ENCODE measurements at regions not wholly inside any gene's neighbourhood (a gene's known extent, or its start where the extent isn't known, plus 50 kb on each side); places are given as distances from the start of the nearest gene placed in this dataset.
A peak's percentile ranks its signal among the peaks of the same experiment; 100 is the strongest.

GRCh38 chr1:219304227-219305226 lies 130.8 kb downstream of the LYPLAL1 start:
- DNase-seq: peak; percentile 94
- H3K4me3 ChIP-seq: no peak overlapping the region

GRCh38 chr1:219302697-219303096 lies 129.0 kb downstream of the LYPLAL1 start:
- Histone ChIP-seq H3K9me3 (peaks cover 6% of the 10 kb centered on the region; the same call in 1 of the 2 replicates), H3K36me3 (0 out of 2 replicates have a peak, but pooled peaks cover 5% of the 10 kb centered on the region), H3K27me3 (no peaks in the 10 kb centered on the region), H3K4me3 (no peak overlapping the region)
- no peak for DNase-seq

More at GRCh38 chr1:219304227-219305226, 130.8 kb downstream of the LYPLAL1 start:
- Histone ChIP-seq H3K27me3 (no peaks in the 10 kb centered on the region), H3K36me3 (0 out of 2 replicates have a peak, but pooled peaks cover 5% of the 10 kb centered on the region), H3K9me3 (peaks cover 7% of the 10 kb centered on the region)

DNA sequence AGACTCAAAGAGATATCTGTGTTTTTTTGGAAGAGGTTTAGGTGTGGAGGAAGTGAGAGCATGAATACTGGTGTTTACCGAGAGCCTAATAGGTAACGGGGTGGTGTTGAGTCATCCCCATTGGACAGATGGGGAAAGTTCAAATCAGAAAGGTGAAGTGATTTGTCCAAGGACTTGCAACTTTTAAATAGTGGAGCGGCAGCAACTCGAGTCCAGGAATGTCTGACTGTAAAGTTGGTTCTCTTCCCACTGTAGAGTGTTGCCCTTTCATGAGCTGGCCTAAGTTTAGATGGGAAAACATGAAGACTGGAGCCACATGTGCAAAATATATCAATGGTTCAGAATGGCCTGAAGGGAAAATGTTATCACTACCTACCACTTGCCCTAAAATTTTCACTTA lies 125.7 kb downstream of the LYPLAL1 start:
- Histone ChIP-seq H3K27me3 (no peaks in the 10 kb centered on the region), H3K36me3 (no peaks in the 10 kb centered on the region), H3K4me3 (no peak overlapping the region), H3K9me3 (no peaks in the 10 kb centered on the region)
- DNase-seq: peak; percentile 42

GRCh38 chr1:219298571-219299148 lies 125.0 kb downstream of the LYPLAL1 start:
- peak; percentile 63 for DNase-seq
- Histone ChIP-seq H3K27me3 (no peaks in the 10 kb centered on the region), H3K9me3 (no peaks in the 10 kb centered on the region), H3K36me3 (no peaks in the 10 kb centered on the region), H3K4me3 (no peak overlapping the region)

DNA sequence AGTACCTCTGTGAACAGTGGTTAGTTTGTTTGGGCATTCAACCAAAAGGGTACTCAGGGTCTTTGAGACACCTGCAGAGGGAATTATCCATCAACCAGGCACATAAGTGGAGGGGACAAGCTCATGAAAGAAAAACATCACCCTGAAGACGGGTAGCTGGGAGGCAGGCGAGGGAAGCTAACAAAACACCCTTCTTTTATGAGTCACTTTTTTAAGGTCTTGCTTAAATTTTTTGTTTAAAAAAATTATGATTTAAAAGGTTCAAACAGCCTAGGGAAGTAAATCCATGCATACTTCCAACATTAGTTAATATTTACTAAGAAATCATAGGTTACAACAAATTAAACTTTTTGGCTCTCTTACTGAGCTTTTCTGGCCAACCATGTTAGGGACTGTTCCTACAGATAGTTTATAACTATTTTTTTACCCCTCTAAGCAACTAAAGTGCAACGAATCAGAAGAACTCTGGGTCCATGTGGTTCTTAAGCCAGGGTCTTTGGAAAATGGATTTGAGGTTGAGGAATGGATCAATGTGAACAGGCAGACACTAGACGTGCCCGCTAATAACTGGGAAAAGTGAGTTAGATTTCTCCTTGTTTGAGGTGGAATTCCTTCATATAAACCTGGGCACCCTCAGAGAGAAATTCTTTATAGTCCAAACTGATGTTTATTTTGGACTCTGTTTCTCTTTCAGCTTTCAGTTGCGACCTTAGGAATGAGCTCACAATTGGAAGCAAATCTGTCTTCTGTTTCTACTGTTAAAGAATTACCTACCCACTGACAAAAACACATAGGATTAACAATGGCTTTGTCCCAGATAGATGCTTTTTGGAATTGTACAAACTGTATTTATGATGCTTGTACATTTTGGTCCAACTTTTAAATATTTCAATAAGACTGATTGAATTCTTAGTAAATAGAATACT lies 123.0 kb downstream of the LYPLAL1 start:
- Histone ChIP-seq H3K36me3 (no peaks in the 10 kb centered on the region), H3K9me3 (no peaks in the 10 kb centered on the region), H3K27me3 (no peaks in the 10 kb centered on the region), H3K4me3 (no peak overlapping the region)
- peak; percentile 47 for DNase-seq

GRCh38 chr1:219294251-219294650 lies 120.6 kb downstream of the LYPLAL1 start:
- H3K36me3 ChIP-seq: no peaks in the 10 kb centered on the region
- H3K27me3 ChIP-seq: no peaks in the 10 kb centered on the region
- DNase-seq: no peak
- no peak overlapping the region for H3K4me3 ChIP-seq
- H3K9me3 ChIP-seq: no peaks in the 10 kb centered on the region

GRCh38 chr1:219293410-219293809 lies 119.7 kb downstream of the LYPLAL1 start:
- no peaks in the 10 kb centered on the region for H3K27me3 ChIP-seq
- H3K9me3 ChIP-seq: no peaks in the 10 kb centered on the region
- no peak overlapping the region for H3K4me3 ChIP-seq
- no peak for DNase-seq
- no peaks in the 10 kb centered on the region for H3K36me3 ChIP-seq

DNA sequence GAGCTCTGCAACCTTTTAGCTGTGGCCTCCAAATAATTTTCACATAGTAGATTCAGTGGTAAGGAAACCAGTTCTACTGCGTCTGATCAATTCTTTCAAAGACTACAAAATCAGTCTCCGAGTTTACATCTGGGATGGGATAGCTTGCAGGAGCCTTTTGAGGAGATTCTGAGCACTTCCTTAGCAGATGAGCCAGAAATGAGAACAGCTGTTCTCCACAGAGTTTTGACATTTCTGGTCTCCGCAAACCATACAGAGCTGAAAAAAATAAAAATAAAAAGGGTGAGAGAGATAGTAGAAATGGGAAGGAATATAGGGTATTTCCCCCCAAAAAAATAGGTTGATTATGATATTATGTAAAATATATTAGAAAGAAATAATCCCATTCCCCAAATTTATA lies 119.3 kb downstream of the LYPLAL1 start:
- no peaks in the 10 kb centered on the region for H3K27me3 ChIP-seq
- no peak overlapping the region for H3K4me3 ChIP-seq
- no peaks in the 10 kb centered on the region for H3K9me3 ChIP-seq
- no peaks in the 10 kb centered on the region for H3K36me3 ChIP-seq
- no peak for DNase-seq

- no peaks in the 10 kb centered on the region for H3K36me3 ChIP-seq
- H3K9me3 ChIP-seq: no peaks in the 10 kb centered on the region
- no peak for DNase-seq
- no peak overlapping the region for H3K4me3 ChIP-seq
- no peaks in the 10 kb centered on the region for H3K27me3 ChIP-seq
Measured at GRCh38 chr1:219292341-219292740, 118.7 kb downstream of the LYPLAL1 start.

DNA sequence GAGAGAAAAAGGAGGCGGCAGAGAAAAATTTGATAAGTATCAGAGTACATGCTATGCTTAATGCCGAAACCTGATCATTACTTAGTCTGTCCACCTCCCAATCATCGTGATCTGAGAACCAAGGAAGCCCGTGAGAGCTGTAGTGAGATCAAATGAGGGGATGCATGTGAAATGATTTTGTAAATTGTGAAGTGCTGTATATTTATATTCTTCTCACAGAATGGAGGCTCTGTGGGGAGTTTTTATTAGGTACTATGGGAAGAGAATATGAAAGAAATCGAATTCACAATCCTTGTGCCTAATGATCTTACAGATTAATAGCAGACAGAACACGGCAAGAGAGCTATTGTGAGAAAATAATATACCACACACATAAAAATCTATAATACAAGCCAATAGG lies 115.5 kb downstream of the LYPLAL1 start:
- no peaks in the 10 kb centered on the region for H3K9me3 ChIP-seq
- no peak for DNase-seq
- no peaks in the 10 kb centered on the region for H3K36me3 ChIP-seq
- no peaks in the 10 kb centered on the region for H3K27me3 ChIP-seq
- no peak overlapping the region for H3K4me3 ChIP-seq

- Histone ChIP-seq H3K9me3 (no peaks in the 10 kb centered on the region), H3K4me3 (no peak overlapping the region), H3K27me3 (no peaks in the 10 kb centered on the region), H3K36me3 (no peaks in the 10 kb centered on the region)
- DNase-seq: no peak
Measured at GRCh38 chr1:219283541-219283940, 109.9 kb downstream of the LYPLAL1 start.

- no peak for DNase-seq
- no peaks in the 10 kb centered on the region for H3K36me3 ChIP-seq
- no peak overlapping the region for H3K4me3 ChIP-seq
- H3K27me3 ChIP-seq: no peaks in the 10 kb centered on the region
- H3K9me3 ChIP-seq: no peaks in the 10 kb centered on the region
Measured at GRCh38 chr1:219281831-219282230, 108.2 kb downstream of the LYPLAL1 start.

DNA sequence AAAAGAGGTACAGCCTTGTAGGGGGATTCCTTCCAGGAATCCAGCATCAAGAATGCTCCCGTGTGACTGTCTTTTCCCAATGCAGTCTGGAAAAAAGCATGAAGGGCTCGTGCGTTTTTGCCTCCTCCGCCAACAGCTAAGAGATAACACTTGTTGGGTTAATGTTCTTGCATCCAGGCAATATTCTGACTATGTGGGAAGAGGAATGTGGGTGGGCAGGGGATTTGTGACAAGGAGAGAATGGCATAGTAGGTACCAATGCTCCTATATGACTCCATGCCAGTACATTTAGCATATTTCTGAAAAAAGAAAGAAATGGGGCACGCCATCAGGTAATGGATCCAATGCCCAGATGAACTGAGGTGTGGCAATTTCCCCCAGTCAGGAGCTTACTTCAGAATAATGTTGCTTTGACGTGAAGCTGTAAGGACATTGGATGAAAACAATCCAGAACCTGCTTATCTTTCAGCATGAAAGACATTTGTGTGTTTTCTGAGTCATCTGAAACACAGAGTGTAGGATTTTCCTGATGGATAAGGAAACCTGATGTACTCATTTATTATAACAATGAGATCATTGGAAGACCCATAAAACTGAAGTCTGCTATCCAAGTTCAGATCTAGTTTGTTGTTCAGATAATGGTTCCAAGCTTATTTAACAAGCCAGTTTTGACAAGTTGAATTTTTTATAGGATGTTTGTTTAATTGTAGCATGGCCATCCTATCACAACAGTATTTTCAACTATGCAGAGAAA lies 105.5 kb downstream of the LYPLAL1 start:
- Histone ChIP-seq H3K4me3 (no peak overlapping the region), H3K36me3 (no peaks in the 10 kb centered on the region)
- no peak for DNase-seq

GRCh38 chr1:219278288-219278687 lies 104.6 kb downstream of the LYPLAL1 start:
- Histone ChIP-seq H3K9me3 (no peaks in the 10 kb centered on the region), H3K27me3 (no peaks in the 10 kb centered on the region), H3K36me3 (no peaks in the 10 kb centered on the region), H3K4me3 (no peak overlapping the region)
- DNase-seq: no peak

More for the DNA sequence above, 105.5 kb downstream of the LYPLAL1 start:
- Histone ChIP-seq H3K9me3 (no peaks in the 10 kb centered on the region), H3K27me3 (no peaks in the 10 kb centered on the region)

GRCh38 chr1:219277304-219278105 lies 103.8 kb downstream of the LYPLAL1 start:
- no peak for DNase-seq
- Histone ChIP-seq H3K9me3 (no peaks in the 10 kb centered on the region), H3K4me3 (no peak overlapping the region)

More at GRCh38 chr1:219277304-219278105, 103.8 kb downstream of the LYPLAL1 start:
- Histone ChIP-seq H3K36me3 (no peaks in the 10 kb centered on the region), H3K27me3 (no peaks in the 10 kb centered on the region)
